ENCODE measurements at regions not wholly inside any gene's neighbourhood (a gene's known extent, or its start where the extent isn't known, plus 50 kb on each side); places are given as distances from the start of the nearest gene placed in this dataset.

DNA sequence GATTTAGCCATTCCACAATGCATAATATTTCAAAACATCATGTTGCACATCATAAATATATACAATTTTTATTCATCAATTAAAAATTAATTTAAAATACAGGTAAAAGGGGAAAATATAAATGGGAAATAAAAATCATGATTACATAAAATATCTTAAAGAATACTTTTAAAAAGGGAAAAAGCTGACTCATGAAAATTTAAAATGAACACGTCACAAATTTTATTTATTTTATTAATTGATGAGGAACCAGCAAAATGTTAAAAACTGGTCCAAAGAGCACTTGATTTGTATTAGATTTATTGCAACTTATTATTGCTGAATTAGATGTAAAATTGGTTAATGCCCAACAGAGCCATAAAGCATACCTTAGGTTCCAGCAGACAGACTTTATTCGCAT, 78.5 kb upstream of the ANK2 start:
- TF ChIP-seq, protein P1, sequence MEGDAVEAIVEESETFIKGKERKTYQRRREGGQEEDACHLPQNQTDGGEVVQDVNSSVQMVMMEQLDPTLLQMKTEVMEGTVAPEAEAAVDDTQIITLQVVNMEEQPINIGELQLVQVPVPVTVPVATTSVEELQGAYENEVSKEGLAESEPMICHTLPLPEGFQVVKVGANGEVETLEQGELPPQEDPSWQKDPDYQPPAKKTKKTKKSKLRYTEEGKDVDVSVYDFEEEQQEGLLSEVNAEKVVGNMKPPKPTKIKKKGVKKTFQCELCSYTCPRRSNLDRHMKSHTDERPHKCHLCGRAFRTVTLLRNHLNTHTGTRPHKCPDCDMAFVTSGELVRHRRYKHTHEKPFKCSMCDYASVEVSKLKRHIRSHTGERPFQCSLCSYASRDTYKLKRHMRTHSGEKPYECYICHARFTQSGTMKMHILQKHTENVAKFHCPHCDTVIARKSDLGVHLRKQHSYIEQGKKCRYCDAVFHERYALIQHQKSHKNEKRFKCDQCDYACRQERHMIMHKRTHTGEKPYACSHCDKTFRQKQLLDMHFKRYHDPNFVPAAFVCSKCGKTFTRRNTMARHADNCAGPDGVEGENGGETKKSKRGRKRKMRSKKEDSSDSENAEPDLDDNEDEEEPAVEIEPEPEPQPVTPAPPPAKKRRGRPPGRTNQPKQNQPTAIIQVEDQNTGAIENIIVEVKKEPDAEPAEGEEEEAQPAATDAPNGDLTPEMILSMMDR (IDR thresholded peaks at IDR 0.05): no peak
- no peak for TF ChIP-seq EZH2 (IDR thresholded peaks at IDR 0.05; ENCODE audit: borderline replicate concordance, insufficient read depth, low read depth, low read length, poor library complexity, severe bottlenecking)

Measured in B cell (primary cell).